H9 (cell line): ENCODE measurements at regions not wholly inside any gene's neighbourhood (a gene's known extent, or its start where the extent isn't known, plus 50 kb on each side); places are given as distances from the start of the nearest gene placed in this dataset.
A peak's percentile ranks its signal among the peaks of the same experiment; 100 is the strongest.

Experiments used
- DNase-seq: peaks from one replicate; pipeline ENCODE4 v3.0.0-alpha.2; 2017
- H2AFZ ChIP-seq: one replicate; pipeline ENCODE4 v1.6.1; 2013; ENCODE audit warnings: mild to moderate bottlenecking, low read length, control low read depth, moderate library complexity
- H2AK5ac ChIP-seq: 2 replicates; pipeline ENCODE4 v1.6.1; 2013; ENCODE audit warnings: low read length, control low read depth, mixed read lengths; ENCODE audit not compliant: insufficient read length
- H2BK120ac ChIP-seq: one replicate; pipeline ENCODE4 v1.6.1; 2013; ENCODE audit warnings: low read depth, mild to moderate bottlenecking, low read length, control low read depth, inconsistent platforms; ENCODE audit not compliant: poor library complexity, severe bottlenecking
- H2BK12ac ChIP-seq: 2 replicates; pipeline ENCODE4 v1.6.1; 2013; ENCODE audit warnings: low read length, control low read depth, mixed read lengths, low read depth; ENCODE audit not compliant: insufficient read length
- H2BK15ac ChIP-seq: 2 replicates; pipeline ENCODE4 v1.6.1; 2013; ENCODE audit warnings: low read depth, low read length, control low read depth
- H2BK20ac ChIP-seq: one replicate; pipeline ENCODE4 v1.6.1; 2013; ENCODE audit warnings: low read depth, mild to moderate bottlenecking, low read length, control low read depth, inconsistent platforms; ENCODE audit not compliant: poor library complexity, severe bottlenecking
- H2BK5ac ChIP-seq: 2 replicates; pipeline ENCODE4 v1.6.1; 2013; ENCODE audit warnings: low read length, control low read depth, mixed read lengths; ENCODE audit not compliant: insufficient read length
- H3K14ac ChIP-seq: 2 replicates; pipeline ENCODE4 v1.6.1; 2013; ENCODE audit warnings: low read length, control low read depth; ENCODE audit not compliant: insufficient read depth
- H3K18ac ChIP-seq: 2 replicates; pipeline ENCODE4 v1.6.1; 2013; ENCODE audit warnings: low read depth, mild to moderate bottlenecking, mixed read lengths, low read length, control low read depth; ENCODE audit not compliant: insufficient read length
- H3K23ac ChIP-seq: 2 replicates; pipeline ENCODE4 v1.6.1; 2013; ENCODE audit warnings: low read length, control low read depth, mixed read lengths, low read depth; ENCODE audit not compliant: insufficient read length
- H3K23me2 ChIP-seq: 2 replicates; pipeline ENCODE4 v1.6.1; 2013; ENCODE audit warnings: low read depth, mild to moderate bottlenecking, mixed read lengths, low read length, control low read depth; ENCODE audit not compliant: insufficient read length, poor library complexity, severe bottlenecking
- H3K27ac ChIP-seq: 2 replicates; pipeline ENCODE4 v1.5.1; 2013; ENCODE audit warnings: low read length, control low read depth, mixed read lengths, low read depth; ENCODE audit not compliant: insufficient read length
- H3K27me3 ChIP-seq: 2 replicates; pipeline ENCODE4 v1.6.1; 2013; ENCODE audit warnings: low read length, control low read depth, inconsistent platforms; ENCODE audit not compliant: insufficient read depth
- H3K4ac ChIP-seq: 2 replicates; pipeline ENCODE4 v1.6.1; 2013; ENCODE audit warnings: low read depth, mild to moderate bottlenecking, control low read depth, inconsistent platforms, low read length, moderate library complexity
- H3K4me1 ChIP-seq: 2 replicates; pipeline ENCODE4 v1.6.1; 2013; ENCODE audit warnings: low read length, control low read depth, inconsistent platforms; ENCODE audit not compliant: insufficient read depth
- H3K4me2 ChIP-seq: 2 replicates; pipeline ENCODE4 v1.6.1; 2013; ENCODE audit warnings: low read length, control low read depth, mixed read lengths; ENCODE audit not compliant: insufficient read length, insufficient read depth
- H3K56ac ChIP-seq: 2 replicates; pipeline ENCODE4 v1.6.1; 2013; ENCODE audit warnings: low read depth, mild to moderate bottlenecking, mixed read lengths, low read length, control low read depth; ENCODE audit not compliant: insufficient read length
- H3K79me1 ChIP-seq: 2 replicates; pipeline ENCODE4 v1.6.1; 2013; ENCODE audit warnings: low read depth, mild to moderate bottlenecking, moderate library complexity, low read length, control low read depth, inconsistent platforms; ENCODE audit not compliant: insufficient read depth, poor library complexity, severe bottlenecking
- H3K79me2 ChIP-seq: 2 replicates; pipeline ENCODE4 v1.6.1; 2013; ENCODE audit warnings: low read length, control low read depth, inconsistent platforms; ENCODE audit not compliant: insufficient read depth
- H3K9ac ChIP-seq: 2 replicates; pipeline ENCODE4 v1.6.1; 2013; ENCODE audit warnings: low read length, control low read depth, mixed read lengths; ENCODE audit not compliant: insufficient read length; ENCODE audit errors: extremely low read depth
- H3K9me3 ChIP-seq: one replicate; pipeline ENCODE4 v1.6.1; 2013; ENCODE audit warnings: low read depth, low read length, inconsistent platforms; ENCODE audit not compliant: control insufficient read depth
- H3T11ph ChIP-seq: one replicate; pipeline ENCODE4 v1.6.1; 2013; ENCODE audit warnings: mild to moderate bottlenecking, low read length, control low read depth, inconsistent platforms
- H4K20me1 ChIP-seq: one replicate; pipeline ENCODE4 v1.6.1; 2013; ENCODE audit not compliant: control insufficient read depth, insufficient read length, insufficient read depth
- H4K5ac ChIP-seq: 2 replicates; pipeline ENCODE4 v1.6.1; 2013; ENCODE audit warnings: low read depth, mild to moderate bottlenecking, mixed read lengths, low read length, control low read depth; ENCODE audit not compliant: insufficient read length
- H4K8ac ChIP-seq: replicated peaks from 2 replicates; pipeline ENCODE4 v1.6.1; 2013; ENCODE audit warnings: low read length, control low read depth, mixed read lengths, low read depth; ENCODE audit not compliant: insufficient read length
- H4K91ac ChIP-seq: 2 replicates; pipeline ENCODE4 v1.6.1; 2013; ENCODE audit warnings: low read depth, mild to moderate bottlenecking, moderate library complexity, mixed read lengths, low read length, control low read depth; ENCODE audit not compliant: insufficient read length
- H3K27ac Mint-ChIP-seq, 3 experiments: 2 replicates in 2 of 3; 3 replicates in 1 of 3; pipeline ENCODE4 v1.8.0; 2020 to 2021; ENCODE audit warnings: mixed read lengths in 3 of 3, mild to moderate bottlenecking in 1 of 3, moderate library complexity in 1 of 3
- H3K27me3 Mint-ChIP-seq: 2 replicates; pipeline ENCODE4 v1.8.0; 2021; ENCODE audit warnings: low read depth, mild to moderate bottlenecking, moderate library complexity, mixed read lengths
- H3K36me3 Mint-ChIP-seq, 3 experiments: 2 replicates in 2 of 3; 3 replicates in 1 of 3; pipeline ENCODE4 v1.8.0; 2020 to 2021; ENCODE audit warnings: low read depth in 3 of 3, mixed read lengths in 3 of 3; ENCODE audit not compliant: insufficient read depth in 1 of 3
- H3K4me1 Mint-ChIP-seq, 2 experiments: 2 replicates each; pipeline ENCODE4 v1.8.0; 2020; ENCODE audit warnings: mixed read lengths in 2 of 2
- H3K4me3 Mint-ChIP-seq, 2 experiments: 2 replicates in 1 of 2; 3 replicates in 1 of 2; pipeline ENCODE4 v1.8.0; 2020 to 2021; ENCODE audit warnings: mild to moderate bottlenecking in 2 of 2, mixed read lengths in 2 of 2, moderate library complexity in 1 of 2
- H3K9me3 Mint-ChIP-seq, 2 experiments: 2 replicates in 1 of 2; 3 replicates in 1 of 2; pipeline ENCODE4 v1.8.0; 2020; ENCODE audit warnings: mild to moderate bottlenecking in 2 of 2, mixed read lengths in 2 of 2, moderate library complexity in 1 of 2
- CTCF ChIP-seq: fragments of 200-600 bp; sonication (generic); conservative IDR thresholded peaks from 3 replicates; pipeline ENCODE4 v1.8.0; 2021; ENCODE audit warnings: antibody characterized with exemption, mild to moderate bottlenecking
- WGBS: extraction: QIAGEN DNeasy Blood & Tissue Kit; methylation state at CpG from one replicate; pipeline ENCODE4 v1.1.7; 2013; ENCODE audit warnings: missing lambda C conversion rate, low lambda C conversion rate, mixed read lengths; ENCODE audit not compliant: insufficient read length; ENCODE audit errors: extremely low coverage; 5-methylcytosine and 5-hydroxymethylcytosine counted together

- no peaks in the 10 kb centered on the region for H3K27me3 Mint-ChIP-seq
- H3K56ac ChIP-seq: no peak overlapping the region
- no peaks in the 10 kb centered on the region for H3K36me3 Mint-ChIP-seq
- no peak overlapping the region for H3T11ph ChIP-seq
- peak overlapping the region in 2 of 3 experiments; percentile 50 to 92; a peak in 3 of 7 replicates for H3K27ac Mint-ChIP-seq
- H4K20me1 ChIP-seq: no peaks in the 10 kb centered on the region
- no peak overlapping the region for H3K4me2 ChIP-seq
- H3K79me1 ChIP-seq: no peaks in the 10 kb centered on the region
- no peak overlapping the region for H3K23ac ChIP-seq
- no peak overlapping the region for H3K18ac ChIP-seq
- H3K4me3 Mint-ChIP-seq: no peak overlapping the region
- no peaks in the 10 kb centered on the region for H3K9me3 ChIP-seq
- no peaks in the 10 kb centered on the region for H3K27me3 ChIP-seq
- H4K91ac ChIP-seq: no peak overlapping the region
- whole genome bisulfite sequencing: no CpG with 5 or more reads among the region's 1 CpG
- H2BK5ac ChIP-seq: no peak overlapping the region
- no peak overlapping the region for H2AFZ ChIP-seq
- no peak for DNase-seq
- no peak overlapping the region for H2BK15ac ChIP-seq
- H2BK120ac ChIP-seq: no peak overlapping the region
- TF ChIP-seq CTCF: no peak
- H3K27ac ChIP-seq: no peak overlapping the region
- H3K4me1 ChIP-seq: no peaks in the 10 kb centered on the region
- H2BK12ac ChIP-seq: no peak overlapping the region
- H3K23me2 ChIP-seq: no peaks in the 10 kb centered on the region
- H3K79me2 ChIP-seq: no peaks in the 10 kb centered on the region
- no peak overlapping the region for H3K9ac ChIP-seq
- no peak overlapping the region for H3K4ac ChIP-seq
- peaks cover 4 to 8% of the 10 kb centered on the region in 2 experiments for H3K4me1 Mint-ChIP-seq
- H4K5ac ChIP-seq: no peak overlapping the region
- no peaks in the 10 kb centered on the region for H3K9me3 Mint-ChIP-seq
- no peak overlapping the region for H4K8ac ChIP-seq
- no peak overlapping the region for H2AK5ac ChIP-seq
- H3K14ac ChIP-seq: no peak overlapping the region
- H2BK20ac ChIP-seq: no peak overlapping the region
Measured at GRCh38 chr15:39181056-39181747, 399.7 kb upstream of the THBS1 start.
